HCT116 (cell line): ENCODE measurements at regions not wholly inside any gene's neighbourhood (a gene's known extent, or its start where the extent isn't known, plus 50 kb on each side); places are given as distances from the start of the nearest gene placed in this dataset.

ENCODE experiments used
- ATAC-seq: fragments of 200-7000 bp; cut with Tn5 transposase; 2 replicates; pipeline ENCODE4 v1.9.1; 2020; ENCODE audit warnings: mild to moderate bottlenecking, moderate library complexity
- BruUV-seq: library from RNA; stranded (reverse); fragments of 400-500 nt; replicated peaks from 2 replicates; lab custom pipeline; 2021; lab: Mats Ljungman, UMichigan
- CTCF ChIA-PET: fragments of 300-600 bp; sonication (Branson Sonifier 250); formaldehyde crosslinking; loops from one replicate; lab custom pipeline; 2021; ENCODE audit warnings: antibody characterized with exemption; lab: Charles Lee
- POLR2A ChIA-PET: fragments of 300-600, 350-600 bp; sonication (Branson Sonifier 250); formaldehyde crosslinking; loops from one replicate; lab custom pipeline; 2021; ENCODE audit warnings: antibody characterized with exemption; lab: Charles Lee
- RAD21 ChIA-PET, 2 experiments: fragments of 300-600 bp; sonication (Branson Sonifier 250); formaldehyde crosslinking; loops; one replicate each; lab custom pipeline; 2023; ENCODE audit warnings: low total read pairs in 2 of 2; ENCODE audit not compliant: uncharacterized antibody in 2 of 2, unreplicated experiment in 2 of 2, low non-redundant PET in 1 of 2; lab: Charles Lee
- DNase-seq: peaks from one replicate; pipeline ENCODE4 v3.0.0-alpha.2; 2010; ENCODE audit warnings: low read depth, low spot score
- H2AFZ ChIP-seq: fragments of 200-600 bp; shearing (Covaris generic), sonication (generic); 2 replicates; pipeline ENCODE4 v1.6.1; 2017; ENCODE audit warnings: low read depth, mixed run types, mixed read lengths, antibody characterized with exemption, low read length; ENCODE audit not compliant: poor library complexity, severe bottlenecking
- H3K27ac ChIP-seq: 2 replicates; pipeline ENCODE4 v1.5.1; 2012; ENCODE audit warnings: low read depth, low read length
- H3K27me3 ChIP-seq: fragments of 200-600 bp; sonication (generic); 2 replicates; pipeline ENCODE4 v1.6.1; 2016; ENCODE audit warnings: mixed run types, low read length, mixed read lengths; ENCODE audit not compliant: insufficient read depth
- H3K36me3 ChIP-seq, 2 experiments: fragments of 200-500 bp in 1 of 2; fragments of 200-600 bp in 1 of 2; sonication (Bioruptor generic) in 1 of 2; sonication (generic) in 1 of 2; 2 replicates each; pipeline versions ENCODE4 v1.5.1 to v1.6.1; 2014 to 2016; ENCODE audit warnings: low read length in 2 of 2, inconsistent platforms in 1 of 2, mixed read lengths in 1 of 2, mixed run types in 1 of 2; ENCODE audit not compliant: insufficient read depth in 2 of 2, control insufficient read depth in 1 of 2
- H3K4me1 ChIP-seq, 2 experiments: fragments of 200-600 bp in 1 of 2; sonication (generic) in 1 of 2; 2 replicates each; pipeline versions ENCODE4 v1.5.1 to v1.6.1; 2012 to 2017; ENCODE audit warnings: low read length in 2 of 2, inconsistent platforms in 1 of 2, mild to moderate bottlenecking in 1 of 2, mixed read lengths in 1 of 2, mixed run types in 1 of 2, moderate library complexity in 1 of 2; ENCODE audit not compliant: insufficient read depth in 2 of 2, control insufficient read depth in 1 of 2
- H3K4me2 ChIP-seq: fragments of 200-600 bp; sonication (generic); 2 replicates; pipeline ENCODE4 v1.6.1; 2017; ENCODE audit warnings: mixed run types, low read length, mixed read lengths
- H3K4me3 ChIP-seq, 2 experiments: fragments of 200-600 bp in 1 of 2; sonication (generic) in 1 of 2; replicated peaks in 1 of 2; 2 replicates each; pipeline ENCODE4 v1.5.1; 2011 to 2016; ENCODE audit warnings: low read length in 2 of 2, control low read depth in 1 of 2, low read depth in 1 of 2, mild to moderate bottlenecking in 1 of 2, mixed read lengths in 1 of 2, mixed run types in 1 of 2
- H3K79me2 ChIP-seq: fragments of 200-600 bp; sonication (generic); 2 replicates; pipeline ENCODE4 v1.6.1; 2017; ENCODE audit warnings: mild to moderate bottlenecking, mixed run types, low read length, moderate library complexity, mixed read lengths; ENCODE audit not compliant: insufficient read depth
- H3K9ac ChIP-seq: fragments of 200-600 bp; sonication (generic); 2 replicates; pipeline ENCODE4 v1.6.1; 2016; ENCODE audit warnings: low read length, mixed read lengths
- H3K9me2 ChIP-seq: fragments of 200-600 bp; sonication (generic), shearing (Covaris generic); 2 replicates; pipeline ENCODE4 v1.6.1; 2017; ENCODE audit warnings: mixed run types, mild to moderate bottlenecking, moderate library complexity; ENCODE audit not compliant: insufficient read depth
- H3K9me3 ChIP-seq, 2 experiments: fragments of 200-500 bp in 1 of 2; fragments of 200-600 bp in 1 of 2; sonication (Bioruptor generic) in 1 of 2; sonication (generic) in 1 of 2; 2 replicates each; pipeline ENCODE4 v1.6.1; 2014 to 2017; ENCODE audit warnings: low read length in 2 of 2, mixed read lengths in 2 of 2, inconsistent platforms in 1 of 2, low read depth in 1 of 2, mild to moderate bottlenecking in 1 of 2, mixed run types in 1 of 2, moderate library complexity in 1 of 2; ENCODE audit not compliant: control insufficient read depth in 1 of 2, insufficient read depth in 1 of 2
- H4K20me1 ChIP-seq: fragments of 200-600 bp; sonication (generic), shearing (Covaris generic); 2 replicates; pipeline ENCODE4 v1.6.1; 2017; ENCODE audit warnings: mixed run types, mild to moderate bottlenecking, moderate library complexity; ENCODE audit not compliant: insufficient read depth
- CBX3 ChIP-seq: IDR thresholded peaks from 2 replicates; pipeline ENCODE4 v1.6.1; 2012; ENCODE audit warnings: low read depth
- CEBPB ChIP-seq: IDR thresholded peaks from 2 replicates; pipeline ENCODE4 v1.6.1; 2012; ENCODE audit warnings: low read depth
- EGR1 ChIP-seq: IDR thresholded peaks from 2 replicates; pipeline ENCODE4 v1.6.1; 2012; ENCODE audit warnings: low read depth
- EZH2 ChIP-seq: fragments of 200-600 bp; sonication (generic); IDR thresholded peaks from 2 replicates; pipeline ENCODE4 v1.6.1; 2017; ENCODE audit warnings: antibody characterized with exemption, mixed run types
- EZH2phosphoT487 ChIP-seq: fragments of 200-600 bp; IDR thresholded peaks from 2 replicates; pipeline ENCODE4 v1.6.1; 2018; ENCODE audit warnings: antibody characterized with exemption, borderline replicate concordance
- FOSL1 ChIP-seq: IDR thresholded peaks from 2 replicates; pipeline ENCODE4 v1.6.1; 2012; ENCODE audit warnings: low read depth
- JUND ChIP-seq: IDR thresholded peaks from 2 replicates; pipeline ENCODE4 v1.6.1; 2012
- POLR2A ChIP-seq: IDR thresholded peaks from 2 replicates; pipeline ENCODE4 v1.7.0; 2011; ENCODE audit warnings: borderline replicate concordance; ENCODE audit not compliant: insufficient read depth, insufficient read length; ENCODE audit errors: extremely low read depth
- POLR2AphosphoS5 ChIP-seq: IDR thresholded peaks from 2 replicates; pipeline ENCODE4 v1.6.1; 2011; ENCODE audit warnings: mild to moderate bottlenecking, low read depth, low read length, moderate library complexity
- RAD21 ChIP-seq: IDR thresholded peaks from 2 replicates; pipeline ENCODE4 v1.6.1; 2012; ENCODE audit warnings: low read depth, mild to moderate bottlenecking
- SIN3A ChIP-seq: IDR thresholded peaks from 2 replicates; pipeline ENCODE4 v1.6.1; 2012; ENCODE audit warnings: low read depth
- SP1 ChIP-seq: IDR thresholded peaks from 2 replicates; pipeline ENCODE4 v1.6.1; 2012; ENCODE audit warnings: low read depth
- SRF ChIP-seq: IDR thresholded peaks from 2 replicates; pipeline ENCODE4 v1.6.1; 2012; ENCODE audit warnings: low read depth
- YY1 ChIP-seq: IDR thresholded peaks from 2 replicates; pipeline ENCODE4 v1.6.1; 2011; ENCODE audit warnings: low read length, low read depth, moderate library complexity, mild to moderate bottlenecking; ENCODE audit not compliant: insufficient replicate concordance; ENCODE audit errors: extremely low read depth
- ZNF274 ChIP-seq: fragments of 200-500 bp; sonication (Bioruptor generic); IDR thresholded peaks from 2 replicates; pipeline ENCODE4 v1.6.1; 2014; ENCODE audit warnings: mild to moderate bottlenecking, low read depth, low read length, inconsistent platforms
- intact Hi-C: fragments of 100-400 bp; cut with micrococcal nuclease; formaldehyde crosslinking; loops from 2 replicates; pipeline ENCODE4 v1.10.0; 2022
- TF ChIP-seq, protein P1 (sequence below): IDR thresholded peaks from 2 replicates; pipeline ENCODE4 v1.6.1; 2012; ENCODE audit warnings: low read depth
- TF ChIP-seq, protein P2 (sequence below): IDR thresholded peaks from 2 replicates; pipeline ENCODE4 v1.6.1; 2011; ENCODE audit warnings: mild to moderate bottlenecking, low read length, moderate library complexity; ENCODE audit not compliant: insufficient replicate concordance; ENCODE audit errors: extremely low read depth
- TF ChIP-seq, protein P3 (sequence below), 3 experiments: fragments of 200-600 bp in 1 of 3; sonication (generic) in 1 of 3; IDR thresholded peaks in 2 of 3; conservative IDR thresholded peaks in 1 of 3; 2 replicates each; pipeline ENCODE4 v1.5.1; 2012 to 2017; ENCODE audit warnings: low read depth in 2 of 3, low read length in 2 of 3, antibody characterized with exemption in 1 of 3, borderline replicate concordance in 1 of 3, control low read depth in 1 of 3, mild to moderate bottlenecking in 1 of 3, mixed read lengths in 1 of 3, mixed run types in 1 of 3, moderate library complexity in 1 of 3; ENCODE audit not compliant: insufficient read depth in 1 of 3
- TF ChIP-seq, protein P4 (sequence below): IDR thresholded peaks from 2 replicates; pipeline ENCODE4 v1.6.1; 2012

DNA sequence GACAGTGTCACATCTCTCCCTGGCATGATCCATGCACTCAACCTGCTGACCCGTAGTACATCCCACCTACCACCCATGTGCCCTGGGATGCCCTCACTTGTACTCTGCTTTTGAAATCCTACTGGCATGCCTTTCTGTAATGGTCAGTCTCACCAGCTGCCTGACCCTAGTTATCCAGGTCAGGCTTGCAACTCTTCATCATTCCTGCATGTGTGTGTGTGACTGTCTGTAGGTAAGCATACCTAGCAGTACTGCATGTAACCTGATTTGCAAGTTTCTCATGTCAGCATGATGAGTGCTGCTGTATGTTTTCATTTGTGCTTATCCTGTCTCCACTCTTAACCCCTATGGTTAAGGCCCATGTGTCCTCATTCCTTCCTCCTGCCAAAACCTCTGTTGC lies 202.0 kb upstream of the MTNR1B start:
- H3K27ac ChIP-seq, result no peak overlapping the region
- BruUV-seq, result no TSS peak
- no peaks in the 10 kb centered on the region for H3K9me2 ChIP-seq
- no peaks in the 10 kb centered on the region for H3K36me3 ChIP-seq
- DNase-seq (no peak), ATAC-seq (no peak)
- no peak overlapping the region for H2AFZ ChIP-seq
- no peaks in the 10 kb centered on the region for H3K27me3 ChIP-seq
- intact Hi-C loops, result no loop called here
- no peak overlapping the region for H3K9ac ChIP-seq
- no peaks in the 10 kb centered on the region for H3K4me1 ChIP-seq
- no peak overlapping the region for H3K4me2 ChIP-seq
- TF ChIP-seq, protein P1, sequence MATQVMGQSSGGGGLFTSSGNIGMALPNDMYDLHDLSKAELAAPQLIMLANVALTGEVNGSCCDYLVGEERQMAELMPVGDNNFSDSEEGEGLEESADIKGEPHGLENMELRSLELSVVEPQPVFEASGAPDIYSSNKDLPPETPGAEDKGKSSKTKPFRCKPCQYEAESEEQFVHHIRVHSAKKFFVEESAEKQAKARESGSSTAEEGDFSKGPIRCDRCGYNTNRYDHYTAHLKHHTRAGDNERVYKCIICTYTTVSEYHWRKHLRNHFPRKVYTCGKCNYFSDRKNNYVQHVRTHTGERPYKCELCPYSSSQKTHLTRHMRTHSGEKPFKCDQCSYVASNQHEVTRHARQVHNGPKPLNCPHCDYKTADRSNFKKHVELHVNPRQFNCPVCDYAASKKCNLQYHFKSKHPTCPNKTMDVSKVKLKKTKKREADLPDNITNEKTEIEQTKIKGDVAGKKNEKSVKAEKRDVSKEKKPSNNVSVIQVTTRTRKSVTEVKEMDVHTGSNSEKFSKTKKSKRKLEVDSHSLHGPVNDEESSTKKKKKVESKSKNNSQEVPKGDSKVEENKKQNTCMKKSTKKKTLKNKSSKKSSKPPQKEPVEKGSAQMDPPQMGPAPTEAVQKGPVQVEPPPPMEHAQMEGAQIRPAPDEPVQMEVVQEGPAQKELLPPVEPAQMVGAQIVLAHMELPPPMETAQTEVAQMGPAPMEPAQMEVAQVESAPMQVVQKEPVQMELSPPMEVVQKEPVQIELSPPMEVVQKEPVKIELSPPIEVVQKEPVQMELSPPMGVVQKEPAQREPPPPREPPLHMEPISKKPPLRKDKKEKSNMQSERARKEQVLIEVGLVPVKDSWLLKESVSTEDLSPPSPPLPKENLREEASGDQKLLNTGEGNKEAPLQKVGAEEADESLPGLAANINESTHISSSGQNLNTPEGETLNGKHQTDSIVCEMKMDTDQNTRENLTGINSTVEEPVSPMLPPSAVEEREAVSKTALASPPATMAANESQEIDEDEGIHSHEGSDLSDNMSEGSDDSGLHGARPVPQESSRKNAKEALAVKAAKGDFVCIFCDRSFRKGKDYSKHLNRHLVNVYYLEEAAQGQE, result no peak
- no peak for TF ChIP-seq RAD21
- TF ChIP-seq POLR2A, result no peak
- TF ChIP-seq, protein P2, sequence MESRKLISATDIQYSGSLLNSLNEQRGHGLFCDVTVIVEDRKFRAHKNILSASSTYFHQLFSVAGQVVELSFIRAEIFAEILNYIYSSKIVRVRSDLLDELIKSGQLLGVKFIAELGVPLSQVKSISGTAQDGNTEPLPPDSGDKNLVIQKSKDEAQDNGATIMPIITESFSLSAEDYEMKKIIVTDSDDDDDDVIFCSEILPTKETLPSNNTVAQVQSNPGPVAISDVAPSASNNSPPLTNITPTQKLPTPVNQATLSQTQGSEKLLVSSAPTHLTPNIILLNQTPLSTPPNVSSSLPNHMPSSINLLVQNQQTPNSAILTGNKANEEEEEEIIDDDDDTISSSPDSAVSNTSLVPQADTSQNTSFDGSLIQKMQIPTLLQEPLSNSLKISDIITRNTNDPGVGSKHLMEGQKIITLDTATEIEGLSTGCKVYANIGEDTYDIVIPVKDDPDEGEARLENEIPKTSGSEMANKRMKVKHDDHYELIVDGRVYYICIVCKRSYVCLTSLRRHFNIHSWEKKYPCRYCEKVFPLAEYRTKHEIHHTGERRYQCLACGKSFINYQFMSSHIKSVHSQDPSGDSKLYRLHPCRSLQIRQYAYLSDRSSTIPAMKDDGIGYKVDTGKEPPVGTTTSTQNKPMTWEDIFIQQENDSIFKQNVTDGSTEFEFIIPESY, result no peak
- TF ChIP-seq SIN3A, result no peak
- TF ChIP-seq, protein P3, sequence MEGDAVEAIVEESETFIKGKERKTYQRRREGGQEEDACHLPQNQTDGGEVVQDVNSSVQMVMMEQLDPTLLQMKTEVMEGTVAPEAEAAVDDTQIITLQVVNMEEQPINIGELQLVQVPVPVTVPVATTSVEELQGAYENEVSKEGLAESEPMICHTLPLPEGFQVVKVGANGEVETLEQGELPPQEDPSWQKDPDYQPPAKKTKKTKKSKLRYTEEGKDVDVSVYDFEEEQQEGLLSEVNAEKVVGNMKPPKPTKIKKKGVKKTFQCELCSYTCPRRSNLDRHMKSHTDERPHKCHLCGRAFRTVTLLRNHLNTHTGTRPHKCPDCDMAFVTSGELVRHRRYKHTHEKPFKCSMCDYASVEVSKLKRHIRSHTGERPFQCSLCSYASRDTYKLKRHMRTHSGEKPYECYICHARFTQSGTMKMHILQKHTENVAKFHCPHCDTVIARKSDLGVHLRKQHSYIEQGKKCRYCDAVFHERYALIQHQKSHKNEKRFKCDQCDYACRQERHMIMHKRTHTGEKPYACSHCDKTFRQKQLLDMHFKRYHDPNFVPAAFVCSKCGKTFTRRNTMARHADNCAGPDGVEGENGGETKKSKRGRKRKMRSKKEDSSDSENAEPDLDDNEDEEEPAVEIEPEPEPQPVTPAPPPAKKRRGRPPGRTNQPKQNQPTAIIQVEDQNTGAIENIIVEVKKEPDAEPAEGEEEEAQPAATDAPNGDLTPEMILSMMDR (IDR thresholded peaks at IDR 0.05 in 2 of 3, conservative IDR thresholded peaks at IDR 0.05 in 1 of 3; ENCODE audit: borderline replicate concordance in 1 of 3, insufficient read depth in 1 of 3, low read depth in 2 of 3, low read length in 2 of 3), result no peak
- no peak for TF ChIP-seq EZH2
- no peak for TF ChIP-seq JUND
- no peak for TF ChIP-seq EGR1
- TF ChIP-seq YY1, result no peak
- no peak for TF ChIP-seq SP1
- no peak for TF ChIP-seq CEBPB
- TF ChIP-seq, protein P4, sequence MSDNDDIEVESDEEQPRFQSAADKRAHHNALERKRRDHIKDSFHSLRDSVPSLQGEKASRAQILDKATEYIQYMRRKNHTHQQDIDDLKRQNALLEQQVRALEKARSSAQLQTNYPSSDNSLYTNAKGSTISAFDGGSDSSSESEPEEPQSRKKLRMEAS, result no peak
- TF ChIP-seq CBX3, result no peak
- TF ChIP-seq FOSL1, result no peak
- no peak for TF ChIP-seq SRF
- no peak for TF ChIP-seq ZNF274
- no peak for TF ChIP-seq EZH2phosphoT487
- TF ChIP-seq POLR2AphosphoS5, result no peak
- H3K9me3 ChIP-seq, result no peaks in the 10 kb centered on the region
- ChIA-PET CTCF (no interaction called here), RAD21 (no interaction called here), POLR2A (no interaction called here)
- no peaks in the 10 kb centered on the region for H4K20me1 ChIP-seq
- H3K79me2 ChIP-seq, result no peaks in the 10 kb centered on the region
- no peak overlapping the region for H3K4me3 ChIP-seq
